Left forelimb (tissue), 1 donor: ENCODE measurements at regions not wholly inside any gene's neighbourhood (a gene's known extent, or its start where the extent isn't known, plus 50 kb on each side); places are given as distances from the start of the nearest gene placed in this dataset.

ENCODE experiments used
- DNase-seq: peaks from one replicate; pipeline ENCODE4 v3.0.0-alpha.2; 2018; ENCODE audit warnings: low spot score

GRCh38 chr12:128155571-128155970 lies 111.4 kb upstream of the TMEM132C start:
- no peak for DNase-seq

GRCh38 chr12:128163086-128163485 lies 103.9 kb upstream of the TMEM132C start:
- no peak for DNase-seq

GRCh38 chr12:128164533-128164932 lies 102.4 kb upstream of the TMEM132C start:
- DNase-seq = no peak

- DNase-seq = no peak
Observed at GRCh38 chr12:128165387-128165786, 101.6 kb upstream of the TMEM132C start.

GRCh38 chr12:128168273-128168672 lies 98.7 kb upstream of the TMEM132C start:
- no peak for DNase-seq

- DNase-seq = no peak
Observed at GRCh38 chr12:128170181-128170580, 96.8 kb upstream of the TMEM132C start.

- DNase-seq = no peak
Observed at GRCh38 chr12:128178565-128178964, 88.4 kb upstream of the TMEM132C start.

GRCh38 chr12:128178966-128179365 lies 88.0 kb upstream of the TMEM132C start:
- no peak for DNase-seq

- no peak for DNase-seq
Observed at GRCh38 chr12:128180166-128180565, 86.8 kb upstream of the TMEM132C start.

GRCh38 chr12:128190052-128190451 lies 76.9 kb upstream of the TMEM132C start:
- DNase-seq = no peak

GRCh38 chr12:128190614-128191013 lies 76.4 kb upstream of the TMEM132C start:
- no peak for DNase-seq

GRCh38 chr12:128191380-128191779 lies 75.6 kb upstream of the TMEM132C start:
- no peak for DNase-seq

- no peak for DNase-seq
Observed at GRCh38 chr12:128204711-128205110, 62.3 kb upstream of the TMEM132C start.

- no peak for DNase-seq
Observed at GRCh38 chr12:128205145-128205544, 61.8 kb upstream of the TMEM132C start.

- no peak for DNase-seq
Observed at GRCh38 chr12:128205758-128206157, 61.2 kb upstream of the TMEM132C start.
